ENCODE measurements at regions not wholly inside any gene's neighbourhood (a gene's known extent, or its start where the extent isn't known, plus 50 kb on each side); places are given as distances from the start of the nearest gene placed in this dataset.

DNA sequence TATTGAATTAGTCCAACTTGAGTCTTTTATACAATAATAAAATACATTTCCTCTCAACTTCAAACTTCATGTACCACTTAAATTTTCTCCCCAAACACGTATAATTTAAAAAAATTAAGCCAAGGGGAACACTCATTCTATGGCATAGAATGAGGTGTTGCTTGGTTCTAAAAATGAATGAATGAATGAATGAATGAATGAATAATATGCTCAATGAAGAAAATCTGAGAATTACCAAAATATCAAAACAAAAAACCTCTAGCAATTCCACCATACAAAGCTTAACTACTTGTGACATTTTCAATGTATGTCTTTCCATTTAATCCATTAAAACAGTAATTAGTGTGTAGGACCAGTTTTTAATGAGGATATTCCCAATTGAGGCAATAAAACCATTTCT is 62.7 kb upstream of the PLAC8 start:
- no peak for TF ChIP-seq POLR2AphosphoS5 (IDR thresholded peaks at IDR 0.05)
- no peaks in the 10 kb centered on the region for H3K9me3 ChIP-seq
- no peak overlapping the region for H3K27ac ChIP-seq
- intact Hi-C loops (cut with DNase I; ENCODE audit: low total_unique reads) (no loop called here), in situ Hi-C loops (cut with MboI; ENCODE audit: low pct_ligation_motif_present in 1 of 4, low pct_unique_long_range_greater_than_20kb in 1 of 4, low sequenced_read_pairs in 3 of 4) (no loop called here)
- 0% methylated on average over 1 of the region's 1 CpG for WGBS, 2 donors (ENCODE audit: low coverage in 1 of 2)
- no peaks in the 10 kb centered on the region for H3K4me1 ChIP-seq
- H3K36me3 ChIP-seq, result no peaks in the 10 kb centered on the region
- no peak overlapping the region for H3K4me3 ChIP-seq
- no peaks in the 10 kb centered on the region for H3K27me3 ChIP-seq
- no peak for DNase-seq

DNA sequence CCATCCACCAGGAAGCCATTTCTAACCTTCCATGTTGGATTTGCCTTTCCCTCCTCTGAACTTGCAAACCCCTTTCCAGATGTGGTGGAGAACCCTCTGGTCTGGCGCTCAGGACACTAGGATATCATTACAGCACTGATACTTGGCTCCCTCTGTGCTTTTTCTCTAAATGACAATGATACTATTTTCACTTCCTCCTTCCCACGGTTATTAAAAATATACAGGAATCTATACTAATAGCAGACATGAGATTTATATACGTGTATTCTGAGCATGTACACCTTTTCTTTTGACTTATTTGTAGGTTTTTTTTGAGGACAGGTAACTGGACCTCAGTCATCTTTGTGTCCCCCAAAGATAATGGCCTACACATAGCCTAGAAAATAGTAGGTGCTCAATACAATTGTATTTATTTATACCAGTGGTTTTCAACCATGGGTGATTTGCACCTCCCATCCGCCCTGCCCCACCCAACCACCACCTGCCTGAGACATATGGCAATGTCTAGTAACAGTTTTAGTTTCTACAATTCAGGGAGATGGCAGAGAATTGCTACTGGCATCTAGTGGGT is 60.4 kb upstream of the PLAC8 start:
- H3K4me1 ChIP-seq, result no peaks in the 10 kb centered on the region
- H3K9me3 ChIP-seq, result no peaks in the 10 kb centered on the region
- intact Hi-C loops (cut with DNase I; ENCODE audit: low total_unique reads), result no loop called here
- H3K36me3 ChIP-seq, result no peaks in the 10 kb centered on the region
- in situ Hi-C loops (cut with MboI; ENCODE audit: low pct_ligation_motif_present in 1 of 4, low pct_unique_long_range_greater_than_20kb in 1 of 4, low sequenced_read_pairs in 3 of 4), result no loop called here
- no peak overlapping the region for H3K4me3 ChIP-seq
- H3K27ac ChIP-seq, result no peak overlapping the region
- no peaks in the 10 kb centered on the region for H3K27me3 ChIP-seq
- no peak for DNase-seq
- TF ChIP-seq, protein P1, sequence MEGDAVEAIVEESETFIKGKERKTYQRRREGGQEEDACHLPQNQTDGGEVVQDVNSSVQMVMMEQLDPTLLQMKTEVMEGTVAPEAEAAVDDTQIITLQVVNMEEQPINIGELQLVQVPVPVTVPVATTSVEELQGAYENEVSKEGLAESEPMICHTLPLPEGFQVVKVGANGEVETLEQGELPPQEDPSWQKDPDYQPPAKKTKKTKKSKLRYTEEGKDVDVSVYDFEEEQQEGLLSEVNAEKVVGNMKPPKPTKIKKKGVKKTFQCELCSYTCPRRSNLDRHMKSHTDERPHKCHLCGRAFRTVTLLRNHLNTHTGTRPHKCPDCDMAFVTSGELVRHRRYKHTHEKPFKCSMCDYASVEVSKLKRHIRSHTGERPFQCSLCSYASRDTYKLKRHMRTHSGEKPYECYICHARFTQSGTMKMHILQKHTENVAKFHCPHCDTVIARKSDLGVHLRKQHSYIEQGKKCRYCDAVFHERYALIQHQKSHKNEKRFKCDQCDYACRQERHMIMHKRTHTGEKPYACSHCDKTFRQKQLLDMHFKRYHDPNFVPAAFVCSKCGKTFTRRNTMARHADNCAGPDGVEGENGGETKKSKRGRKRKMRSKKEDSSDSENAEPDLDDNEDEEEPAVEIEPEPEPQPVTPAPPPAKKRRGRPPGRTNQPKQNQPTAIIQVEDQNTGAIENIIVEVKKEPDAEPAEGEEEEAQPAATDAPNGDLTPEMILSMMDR (IDR thresholded peaks at IDR 0.05), result no peak
- WGBS, 2 donors (ENCODE audit: low coverage in 1 of 2), result 75 to 76% methylated on average over 4 of the region's 4 CpGs

DNA sequence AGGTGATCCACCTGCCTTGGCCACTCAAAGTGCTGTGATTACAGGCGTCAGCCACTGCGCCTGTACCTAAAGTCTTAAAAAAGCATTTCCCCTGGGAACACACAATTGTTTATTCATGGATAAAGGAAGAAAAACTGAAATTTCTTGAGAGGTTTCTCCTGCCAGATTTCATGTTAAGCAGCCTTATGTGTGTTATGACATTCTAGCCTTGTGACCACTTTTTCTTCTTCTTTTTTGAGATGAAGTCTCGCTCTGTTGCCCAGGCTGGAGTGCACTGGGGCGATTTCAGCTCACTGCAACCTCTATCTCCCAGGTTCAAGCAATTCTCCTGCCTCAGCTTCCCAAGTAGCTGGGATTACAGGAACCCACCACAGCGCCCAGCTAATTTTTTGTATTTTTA is 57.8 kb upstream of the PLAC8 start:
- H3K27ac ChIP-seq, result no peak overlapping the region
- TF ChIP-seq, protein P1 (IDR thresholded peaks at IDR 0.05), result no peak
- TF ChIP-seq EP300 (IDR thresholded peaks at IDR 0.05; ENCODE audit: low read depth) (no peak), POLR2AphosphoS5 (IDR thresholded peaks at IDR 0.05) (no peak), POLR2A (IDR thresholded peaks at IDR 0.05) (no peak)
- H3K36me3 ChIP-seq, result no peaks in the 10 kb centered on the region
- intact Hi-C loops (cut with DNase I; ENCODE audit: low total_unique reads), result no loop called here
- no peak overlapping the region for H3K4me3 ChIP-seq
- no peaks in the 10 kb centered on the region for H3K9me3 ChIP-seq
- WGBS, 2 donors (ENCODE audit: low coverage in 1 of 2), result 88 to 94% methylated on average over 3 to 5 of the region's 5 CpGs
- no peak for DNase-seq
- H3K4me1 ChIP-seq, result no peaks in the 10 kb centered on the region
- no peaks in the 10 kb centered on the region for H3K27me3 ChIP-seq
- in situ Hi-C loops (cut with MboI; ENCODE audit: low pct_ligation_motif_present in 1 of 4, low pct_unique_long_range_greater_than_20kb in 1 of 4, low sequenced_read_pairs in 3 of 4), result no loop called here

DNA sequence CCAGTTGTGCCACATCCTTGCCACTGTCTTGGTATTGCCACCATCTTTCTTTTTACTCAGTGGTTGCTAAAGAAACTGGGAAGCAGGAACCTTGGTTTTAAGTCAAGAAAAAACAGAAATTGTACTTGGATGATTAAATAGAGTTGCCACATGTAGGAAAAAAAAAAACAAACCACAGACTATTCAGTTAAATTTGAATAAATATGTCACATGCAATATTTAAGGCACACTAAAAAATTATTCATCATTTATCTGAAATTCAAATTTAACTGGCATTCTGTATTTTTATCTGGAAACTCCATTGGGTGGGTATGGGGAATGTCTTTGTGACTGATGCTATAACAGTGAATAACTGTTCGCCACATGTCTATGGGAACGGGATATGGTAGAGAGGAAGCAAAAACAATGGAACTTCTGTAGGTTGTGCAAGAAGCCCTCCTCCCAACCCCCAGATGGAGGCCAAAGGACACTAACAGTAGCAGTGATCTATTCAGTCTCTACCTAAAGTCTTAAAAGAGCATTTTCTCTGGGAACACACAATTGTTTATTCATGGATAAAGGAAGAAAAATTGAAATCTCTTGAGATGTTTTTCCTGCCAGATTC is 57.0 kb upstream of the PLAC8 start:
- in situ Hi-C loops (cut with MboI; ENCODE audit: low pct_ligation_motif_present in 1 of 4, low pct_unique_long_range_greater_than_20kb in 1 of 4, low sequenced_read_pairs in 3 of 4), result no loop called here

More for the DNA sequence above, 57.0 kb upstream of the PLAC8 start:
- WGBS, 2 donors (ENCODE audit: low coverage in 1 of 2), result 83 to 90% methylated on average over 2 of the region's 2 CpGs
- H3K4me3 ChIP-seq, result no peak overlapping the region
- no peaks in the 10 kb centered on the region for H3K27me3 ChIP-seq
- H3K36me3 ChIP-seq, result no peaks in the 10 kb centered on the region
- no peak overlapping the region for H3K27ac ChIP-seq
- no peaks in the 10 kb centered on the region for H3K4me1 ChIP-seq
- no peaks in the 10 kb centered on the region for H3K9me3 ChIP-seq
- DNase-seq, result no peak
- intact Hi-C loops (cut with DNase I; ENCODE audit: low total_unique reads), result no loop called here
- TF ChIP-seq EP300 (IDR thresholded peaks at IDR 0.05; ENCODE audit: low read depth) (no peak), POLR2A (IDR thresholded peaks at IDR 0.05) (no peak), POLR2AphosphoS5 (IDR thresholded peaks at IDR 0.05) (no peak)
- TF ChIP-seq, protein P1 (IDR thresholded peaks at IDR 0.05), result no peak
